Subcutaneous abdominal adipose tissue (tissue), 5 donors: ENCODE measurements at regions not wholly inside any gene's neighbourhood (a gene's known extent, or its start where the extent isn't known, plus 50 kb on each side); places are given as distances from the start of the nearest gene placed in this dataset.

Experiments used
- H3K27ac ChIP-seq: one replicate; pipeline ENCODE4 v1.7.0; 2013; ENCODE audit warnings: low read depth, mild to moderate bottlenecking, inconsistent platforms, low read length, moderate library complexity
- H3K27me3 ChIP-seq, 5 donors: one replicate each; pipeline ENCODE4 v1.7.0; 2013; ENCODE audit warnings: low read length in 5 of 5, inconsistent platforms in 1 of 5; ENCODE audit not compliant: control insufficient read depth in 5 of 5, insufficient read depth in 4 of 5
- H3K36me3 ChIP-seq, 5 donors: one replicate each; pipeline ENCODE4 v1.7.0; 2013; ENCODE audit warnings: low read length in 5 of 5; ENCODE audit not compliant: control insufficient read depth in 5 of 5, insufficient read depth in 5 of 5
- H3K4me1 ChIP-seq, 5 donors: one replicate each; pipeline ENCODE4 v1.7.0; 2013; ENCODE audit warnings: low read length in 5 of 5, mild to moderate bottlenecking in 3 of 5, moderate library complexity in 1 of 5; ENCODE audit not compliant: control insufficient read depth in 5 of 5, insufficient read depth in 5 of 5
- H3K4me3 ChIP-seq, 5 donors: one replicate each; pipeline ENCODE4 v1.7.0; 2013; ENCODE audit warnings: low read length in 5 of 5, low read depth in 1 of 5
- H3K9ac ChIP-seq, 5 donors: one replicate each; pipeline ENCODE4 v1.7.0; 2013; ENCODE audit warnings: low read length in 5 of 5, mild to moderate bottlenecking in 4 of 5, moderate library complexity in 3 of 5
- H3K9me3 ChIP-seq, 5 donors: one replicate each; pipeline ENCODE4 v1.7.0; 2013; ENCODE audit warnings: low read length in 5 of 5; ENCODE audit not compliant: control insufficient read depth in 5 of 5
- donor health status: healthy.
- donor health status: healthy.
- donor health status: healthy.
- donor health status: healthy.
- donor health status: healthy.

- H3K4me3 ChIP-seq: no peak overlapping the region
- H3K36me3 ChIP-seq: no peaks in the 10 kb centered on the region
- no peak overlapping the region for H3K9ac ChIP-seq
- peaks cover 0 to 9% (median 3%) of the 10 kb centered on the region in 5 donors for H3K4me1 ChIP-seq
- H3K27ac ChIP-seq: no peak overlapping the region
- no peaks in the 10 kb centered on the region for H3K27me3 ChIP-seq
- H3K9me3 ChIP-seq: no peaks in the 10 kb centered on the region
Measured at GRCh38 chr12:92466391-92467305, 236.1 kb upstream of the PLEKHG7 start.

- Histone ChIP-seq H3K27ac (no peak overlapping the region), H3K36me3 (no peaks in the 10 kb centered on the region), H3K27me3 (no peaks in the 10 kb centered on the region), H3K9ac (no peak overlapping the region), H3K9me3 (no peaks in the 10 kb centered on the region), H3K4me3 (no peak overlapping the region), H3K4me1 (peaks cover 0 to 9% (median 3%) of the 10 kb centered on the region in 5 donors)
Measured at GRCh38 chr12:92465786-92466295, 236.9 kb upstream of the PLEKHG7 start.

GRCh38 chr12:92464911-92465310 lies 237.9 kb upstream of the PLEKHG7 start:
- H3K27ac ChIP-seq: no peak overlapping the region
- no peak overlapping the region for H3K4me3 ChIP-seq
- peaks cover 0 to 4% (median 3%) of the 10 kb centered on the region in 5 donors for H3K4me1 ChIP-seq
- H3K9ac ChIP-seq: no peak overlapping the region
- no peaks in the 10 kb centered on the region for H3K27me3 ChIP-seq
- no peaks in the 10 kb centered on the region for H3K9me3 ChIP-seq
- H3K36me3 ChIP-seq: no peaks in the 10 kb centered on the region

GRCh38 chr12:92463171-92463570 lies 239.6 kb upstream of the PLEKHG7 start:
- H3K9me3 ChIP-seq: no peaks in the 10 kb centered on the region
- H3K27me3 ChIP-seq: no peaks in the 10 kb centered on the region
- H3K4me1 ChIP-seq: peaks cover 0 to 3% (median 0%) of the 10 kb centered on the region in 5 donors
- H3K9ac ChIP-seq: no peak overlapping the region
- H3K4me3 ChIP-seq: no peak overlapping the region
- H3K27ac ChIP-seq: no peak overlapping the region
- no peaks in the 10 kb centered on the region for H3K36me3 ChIP-seq

DNA sequence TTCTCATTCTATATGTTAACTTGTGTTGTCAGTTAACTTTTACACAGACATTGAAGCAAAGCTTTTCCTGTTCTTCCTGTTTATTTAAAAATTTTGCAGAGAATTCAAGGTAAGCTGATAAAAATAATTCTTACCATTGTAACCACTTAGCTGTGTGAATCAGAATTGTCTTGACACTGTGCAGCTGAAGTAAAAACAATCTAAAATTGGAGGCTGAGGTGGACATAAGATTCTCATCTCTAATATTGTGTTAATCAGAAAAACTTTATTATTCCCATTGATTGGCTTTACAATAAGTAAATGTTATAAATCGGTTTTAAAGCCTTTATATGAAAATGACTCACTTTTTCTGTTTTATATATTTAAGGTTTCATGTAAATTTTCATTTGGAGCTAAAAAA lies 240.3 kb upstream of the PLEKHG7 start:
- Histone ChIP-seq H3K27me3 (no peaks in the 10 kb centered on the region), H3K4me3 (no peak overlapping the region), H3K9ac (no peak overlapping the region), H3K27ac (no peak overlapping the region), H3K4me1 (peaks cover 0 to 3% (median 0%) of the 10 kb centered on the region in 5 donors), H3K9me3 (no peaks in the 10 kb centered on the region), H3K36me3 (no peaks in the 10 kb centered on the region)

GRCh38 chr12:92462049-92462448 lies 240.7 kb upstream of the PLEKHG7 start:
- H3K9ac ChIP-seq: no peak overlapping the region
- no peak overlapping the region for H3K27ac ChIP-seq
- peaks cover 0 to 3% (median 0%) of the 10 kb centered on the region in 5 donors for H3K4me1 ChIP-seq
- no peaks in the 10 kb centered on the region for H3K27me3 ChIP-seq
- no peaks in the 10 kb centered on the region for H3K9me3 ChIP-seq
- no peaks in the 10 kb centered on the region for H3K36me3 ChIP-seq
- H3K4me3 ChIP-seq: no peak overlapping the region

- Histone ChIP-seq H3K36me3 (no peaks in the 10 kb centered on the region), H3K27me3 (no peaks in the 10 kb centered on the region), H3K4me1 (no peaks in the 10 kb centered on the region), H3K9ac (no peak overlapping the region), H3K27ac (no peak overlapping the region), H3K4me3 (no peak overlapping the region), H3K9me3 (no peaks in the 10 kb centered on the region)
Measured at GRCh38 chr12:92459850-92460249, 242.9 kb upstream of the PLEKHG7 start.

- no peaks in the 10 kb centered on the region for H3K9me3 ChIP-seq
Measured at GRCh38 chr12:92458996-92459395, 243.8 kb upstream of the PLEKHG7 start.

DNA sequence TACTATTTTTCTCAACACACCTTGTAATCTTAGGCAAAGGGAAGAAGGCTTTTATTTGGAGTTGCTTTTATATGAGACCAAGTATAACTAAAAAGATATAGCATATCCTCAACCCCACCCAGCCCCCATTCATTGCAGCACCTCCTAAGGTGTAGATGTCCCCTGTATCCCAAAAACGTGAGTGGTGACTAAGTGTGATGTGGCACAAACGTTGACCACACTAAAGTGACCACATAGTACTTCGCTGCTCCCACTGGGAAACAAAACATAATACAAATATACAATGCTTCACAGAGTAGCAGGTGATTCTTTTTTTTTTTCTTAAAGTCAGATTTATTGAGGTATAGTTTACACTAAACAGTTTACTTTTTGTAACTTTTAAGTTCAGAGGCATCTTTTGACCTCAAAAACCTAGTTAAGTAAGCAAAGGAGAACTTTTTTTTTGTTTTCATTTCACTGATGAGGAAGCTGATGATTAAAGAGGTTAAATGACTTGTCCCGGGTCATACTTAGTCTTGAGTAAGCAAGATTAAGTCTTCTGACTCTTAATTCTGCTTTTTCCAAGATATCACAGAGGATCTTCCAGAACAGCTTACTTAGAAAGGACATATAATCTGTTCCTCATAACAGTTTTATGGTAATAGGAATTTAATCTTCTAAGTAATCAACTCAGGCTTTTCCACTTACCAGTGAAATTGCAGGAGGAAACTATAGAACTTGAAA lies 245.2 kb upstream of the PLEKHG7 start:
- Histone ChIP-seq H3K27ac (no peak overlapping the region), H3K4me1 (no peaks in the 10 kb centered on the region), H3K27me3 (no peaks in the 10 kb centered on the region), H3K36me3 (no peaks in the 10 kb centered on the region), H3K9me3 (no peaks in the 10 kb centered on the region), H3K9ac (no peak overlapping the region), H3K4me3 (no peak overlapping the region)

More at GRCh38 chr12:92458996-92459395, 243.8 kb upstream of the PLEKHG7 start:
- Histone ChIP-seq H3K36me3 (no peaks in the 10 kb centered on the region), H3K9ac (no peak overlapping the region), H3K4me3 (no peak overlapping the region), H3K27ac (no peak overlapping the region), H3K27me3 (no peaks in the 10 kb centered on the region), H3K4me1 (no peaks in the 10 kb centered on the region)

DNA sequence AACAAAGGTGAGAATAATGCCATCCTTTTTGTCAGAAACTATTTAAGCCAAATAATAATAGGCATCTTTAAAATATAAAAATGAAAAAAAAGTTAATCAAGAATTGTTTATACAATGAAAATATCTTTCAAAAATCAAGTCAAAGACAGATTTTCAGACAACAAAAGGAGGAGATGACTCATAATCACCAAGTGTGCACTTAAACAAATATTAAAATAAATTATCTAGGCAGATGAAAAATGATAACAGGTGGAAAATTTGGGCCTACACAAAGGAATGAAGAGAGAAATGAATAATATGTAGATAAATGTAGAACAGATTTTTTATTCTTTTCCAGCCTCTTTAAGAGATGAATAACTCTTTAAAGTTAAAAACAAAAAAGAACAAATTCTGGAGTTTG lies 250.0 kb upstream of the PLEKHG7 start:
- Histone ChIP-seq H3K4me1 (no peaks in the 10 kb centered on the region), H3K36me3 (no peaks in the 10 kb centered on the region), H3K27me3 (no peaks in the 10 kb centered on the region), H3K9ac (no peak overlapping the region), H3K4me3 (no peak overlapping the region), H3K9me3 (no peaks in the 10 kb centered on the region), H3K27ac (no peak overlapping the region)
